ENCODE measurements at regions not wholly inside any gene's neighbourhood (a gene's known extent, or its start where the extent isn't known, plus 50 kb on each side); places are given as distances from the start of the nearest gene placed in this dataset.

DNA sequence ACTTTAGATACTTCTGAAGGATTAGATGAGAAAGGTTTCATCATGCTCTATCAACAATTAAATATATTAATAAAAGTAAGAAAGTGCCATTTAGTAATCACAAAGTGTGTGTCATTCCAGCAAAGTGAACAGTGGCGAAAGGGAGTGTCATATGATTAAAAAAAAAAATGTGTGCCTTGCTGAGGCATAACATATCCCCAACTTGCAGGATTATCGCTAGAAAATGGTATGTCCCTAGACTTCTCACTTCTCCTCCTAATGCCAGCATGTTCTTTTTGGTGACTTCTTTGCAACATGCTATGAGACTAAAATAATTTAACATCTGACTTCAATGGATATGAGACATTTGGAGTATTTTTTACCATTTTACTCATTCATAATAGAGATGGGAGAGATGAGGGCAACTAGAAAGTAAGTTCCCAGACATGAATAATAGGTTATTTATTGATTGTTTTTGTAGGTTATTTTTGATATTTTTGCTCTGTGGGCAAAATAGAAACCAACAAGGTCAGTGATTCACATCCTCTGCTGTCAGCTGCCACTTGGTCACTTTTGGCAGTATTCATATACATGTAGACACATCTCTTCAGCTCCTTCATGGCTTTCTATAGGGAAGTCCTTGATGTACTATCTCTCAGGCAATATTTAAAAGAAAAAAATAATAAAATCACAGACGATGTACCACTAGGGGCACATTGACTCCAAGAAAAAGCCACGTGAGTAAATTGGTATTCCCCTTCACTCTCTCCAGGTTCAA, 370.1 kb downstream of the BMP2 start (continued):
- TF ChIP-seq, protein P1, sequence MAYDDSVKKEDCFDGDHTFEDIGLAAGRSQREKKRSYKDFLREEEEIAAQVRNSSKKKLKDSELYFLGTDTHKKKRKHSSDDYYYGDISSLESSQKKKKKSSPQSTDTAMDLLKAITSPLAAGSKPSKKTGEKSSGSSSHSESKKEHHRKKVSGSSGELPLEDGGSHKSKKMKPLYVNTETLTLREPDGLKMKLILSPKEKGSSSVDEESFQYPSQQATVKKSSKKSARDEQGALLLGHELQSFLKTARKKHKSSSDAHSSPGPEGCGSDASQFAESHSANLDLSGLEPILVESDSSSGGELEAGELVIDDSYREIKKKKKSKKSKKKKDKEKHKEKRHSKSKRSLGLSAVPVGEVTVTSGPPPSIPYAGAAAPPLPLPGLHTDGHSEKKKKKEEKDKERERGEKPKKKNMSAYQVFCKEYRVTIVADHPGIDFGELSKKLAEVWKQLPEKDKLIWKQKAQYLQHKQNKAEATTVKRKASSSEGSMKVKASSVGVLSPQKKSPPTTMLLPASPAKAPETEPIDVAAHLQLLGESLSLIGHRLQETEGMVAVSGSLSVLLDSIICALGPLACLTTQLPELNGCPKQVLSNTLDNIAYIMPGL (CRISPR knock-in tag; IDR thresholded peaks at IDR 0.05; ENCODE audit: borderline replicate concordance in 1 of 2, low read depth in 1 of 2), result no peak
- TF ChIP-seq JUNB (CRISPR knock-in tag; IDR thresholded peaks at IDR 0.05; ENCODE audit: borderline replicate concordance), result no peak
- TF ChIP-seq, protein P2, sequence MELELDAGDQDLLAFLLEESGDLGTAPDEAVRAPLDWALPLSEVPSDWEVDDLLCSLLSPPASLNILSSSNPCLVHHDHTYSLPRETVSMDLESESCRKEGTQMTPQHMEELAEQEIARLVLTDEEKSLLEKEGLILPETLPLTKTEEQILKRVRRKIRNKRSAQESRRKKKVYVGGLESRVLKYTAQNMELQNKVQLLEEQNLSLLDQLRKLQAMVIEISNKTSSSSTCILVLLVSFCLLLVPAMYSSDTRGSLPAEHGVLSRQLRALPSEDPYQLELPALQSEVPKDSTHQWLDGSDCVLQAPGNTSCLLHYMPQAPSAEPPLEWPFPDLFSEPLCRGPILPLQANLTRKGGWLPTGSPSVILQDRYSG (CRISPR knock-in tag; IDR thresholded peaks at IDR 0.05), result no peak
- TF ChIP-seq ZNF354B (CRISPR knock-in tag; IDR thresholded peaks at IDR 0.05), result no peak
- TF ChIP-seq ZNF343 (CRISPR knock-in tag; IDR thresholded peaks at IDR 0.05), result no peak
- TF ChIP-seq MBD4 (IDR thresholded peaks at IDR 0.05; ENCODE audit: borderline replicate concordance, low read length), result no peak
- TF ChIP-seq SMARCC2 (IDR thresholded peaks at IDR 0.05), result no peak
- no peak for TF ChIP-seq ZNF530 (CRISPR knock-in tag; IDR thresholded peaks at IDR 0.05; ENCODE audit: low read depth)
- TF ChIP-seq, protein P3, sequence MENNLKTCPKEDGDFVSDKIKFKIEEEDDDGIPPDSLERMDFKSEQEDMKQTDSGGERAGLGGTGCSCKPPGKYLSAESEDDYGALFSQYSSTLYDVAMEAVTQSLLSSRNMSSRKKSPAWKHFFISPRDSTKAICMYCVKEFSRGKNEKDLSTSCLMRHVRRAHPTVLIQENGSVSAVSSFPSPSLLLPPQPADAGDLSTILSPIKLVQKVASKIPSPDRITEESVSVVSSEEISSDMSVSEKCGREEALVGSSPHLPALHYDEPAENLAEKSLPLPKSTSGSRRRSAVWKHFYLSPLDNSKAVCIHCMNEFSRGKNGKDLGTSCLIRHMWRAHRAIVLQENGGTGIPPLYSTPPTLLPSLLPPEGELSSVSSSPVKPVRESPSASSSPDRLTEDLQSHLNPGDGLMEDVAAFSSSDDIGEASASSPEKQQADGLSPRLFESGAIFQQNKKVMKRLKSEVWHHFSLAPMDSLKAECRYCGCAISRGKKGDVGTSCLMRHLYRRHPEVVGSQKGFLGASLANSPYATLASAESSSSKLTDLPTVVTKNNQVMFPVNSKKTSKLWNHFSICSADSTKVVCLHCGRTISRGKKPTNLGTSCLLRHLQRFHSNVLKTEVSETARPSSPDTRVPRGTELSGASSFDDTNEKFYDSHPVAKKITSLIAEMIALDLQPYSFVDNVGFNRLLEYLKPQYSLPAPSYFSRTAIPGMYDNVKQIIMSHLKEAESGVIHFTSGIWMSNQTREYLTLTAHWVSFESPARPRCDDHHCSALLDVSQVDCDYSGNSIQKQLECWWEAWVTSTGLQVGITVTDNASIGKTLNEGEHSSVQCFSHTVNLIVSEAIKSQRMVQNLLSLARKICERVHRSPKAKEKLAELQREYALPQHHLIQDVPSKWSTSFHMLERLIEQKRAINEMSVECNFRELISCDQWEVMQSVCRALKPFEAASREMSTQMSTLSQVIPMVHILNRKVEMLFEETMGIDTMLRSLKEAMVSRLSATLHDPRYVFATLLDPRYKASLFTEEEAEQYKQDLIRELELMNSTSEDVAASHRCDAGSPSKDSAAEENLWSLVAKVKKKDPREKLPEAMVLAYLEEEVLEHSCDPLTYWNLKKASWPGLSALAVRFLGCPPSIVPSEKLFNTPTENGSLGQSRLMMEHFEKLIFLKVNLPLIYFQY (CRISPR knock-in tag; IDR thresholded peaks at IDR 0.05; ENCODE audit: borderline replicate concordance), result no peak
- no peak for TF ChIP-seq ZNF629 (CRISPR knock-in tag; conservative IDR thresholded peaks at IDR 0.05)
- TF ChIP-seq, protein P4, sequence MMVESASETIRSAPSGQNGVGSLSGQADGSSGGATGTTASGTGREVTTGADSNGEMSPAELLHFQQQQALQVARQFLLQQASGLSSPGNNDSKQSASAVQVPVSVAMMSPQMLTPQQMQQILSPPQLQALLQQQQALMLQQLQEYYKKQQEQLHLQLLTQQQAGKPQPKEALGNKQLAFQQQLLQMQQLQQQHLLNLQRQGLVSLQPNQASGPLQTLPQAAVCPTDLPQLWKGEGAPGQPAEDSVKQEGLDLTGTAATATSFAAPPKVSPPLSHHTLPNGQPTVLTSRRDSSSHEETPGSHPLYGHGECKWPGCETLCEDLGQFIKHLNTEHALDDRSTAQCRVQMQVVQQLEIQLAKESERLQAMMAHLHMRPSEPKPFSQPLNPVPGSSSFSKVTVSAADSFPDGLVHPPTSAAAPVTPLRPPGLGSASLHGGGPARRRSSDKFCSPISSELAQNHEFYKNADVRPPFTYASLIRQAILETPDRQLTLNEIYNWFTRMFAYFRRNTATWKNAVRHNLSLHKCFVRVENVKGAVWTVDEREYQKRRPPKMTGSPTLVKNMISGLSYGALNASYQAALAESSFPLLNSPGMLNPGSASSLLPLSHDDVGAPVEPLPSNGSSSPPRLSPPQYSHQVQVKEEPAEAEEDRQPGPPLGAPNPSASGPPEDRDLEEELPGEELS (CRISPR knock-in tag; IDR thresholded peaks at IDR 0.05), result no peak
- no peak for TF ChIP-seq ELF3 (CRISPR knock-in tag; IDR thresholded peaks at IDR 0.05)
- TF ChIP-seq, protein P5, sequence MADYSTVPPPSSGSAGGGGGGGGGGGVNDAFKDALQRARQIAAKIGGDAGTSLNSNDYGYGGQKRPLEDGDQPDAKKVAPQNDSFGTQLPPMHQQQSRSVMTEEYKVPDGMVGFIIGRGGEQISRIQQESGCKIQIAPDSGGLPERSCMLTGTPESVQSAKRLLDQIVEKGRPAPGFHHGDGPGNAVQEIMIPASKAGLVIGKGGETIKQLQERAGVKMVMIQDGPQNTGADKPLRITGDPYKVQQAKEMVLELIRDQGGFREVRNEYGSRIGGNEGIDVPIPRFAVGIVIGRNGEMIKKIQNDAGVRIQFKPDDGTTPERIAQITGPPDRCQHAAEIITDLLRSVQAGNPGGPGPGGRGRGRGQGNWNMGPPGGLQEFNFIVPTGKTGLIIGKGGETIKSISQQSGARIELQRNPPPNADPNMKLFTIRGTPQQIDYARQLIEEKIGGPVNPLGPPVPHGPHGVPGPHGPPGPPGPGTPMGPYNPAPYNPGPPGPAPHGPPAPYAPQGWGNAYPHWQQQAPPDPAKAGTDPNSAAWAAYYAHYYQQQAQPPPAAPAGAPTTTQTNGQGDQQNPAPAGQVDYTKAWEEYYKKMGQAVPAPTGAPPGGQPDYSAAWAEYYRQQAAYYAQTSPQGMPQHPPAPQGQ (CRISPR knock-in tag; IDR thresholded peaks at IDR 0.05; ENCODE audit: borderline replicate concordance), result no peak
- TF ChIP-seq ZNF768 (CRISPR knock-in tag; IDR thresholded peaks at IDR 0.05), result no peak
